Glomerular visceral epithelial cell (primary cell): ENCODE measurements at regions not wholly inside any gene's neighbourhood (a gene's known extent, or its start where the extent isn't known, plus 50 kb on each side); places are given as distances from the start of the nearest gene placed in this dataset.

Experiments used
- DNase-seq: peaks from one replicate; pipeline ENCODE4 v3.0.0-alpha.2; 2016; ENCODE audit errors: extremely low spot score

DNA sequence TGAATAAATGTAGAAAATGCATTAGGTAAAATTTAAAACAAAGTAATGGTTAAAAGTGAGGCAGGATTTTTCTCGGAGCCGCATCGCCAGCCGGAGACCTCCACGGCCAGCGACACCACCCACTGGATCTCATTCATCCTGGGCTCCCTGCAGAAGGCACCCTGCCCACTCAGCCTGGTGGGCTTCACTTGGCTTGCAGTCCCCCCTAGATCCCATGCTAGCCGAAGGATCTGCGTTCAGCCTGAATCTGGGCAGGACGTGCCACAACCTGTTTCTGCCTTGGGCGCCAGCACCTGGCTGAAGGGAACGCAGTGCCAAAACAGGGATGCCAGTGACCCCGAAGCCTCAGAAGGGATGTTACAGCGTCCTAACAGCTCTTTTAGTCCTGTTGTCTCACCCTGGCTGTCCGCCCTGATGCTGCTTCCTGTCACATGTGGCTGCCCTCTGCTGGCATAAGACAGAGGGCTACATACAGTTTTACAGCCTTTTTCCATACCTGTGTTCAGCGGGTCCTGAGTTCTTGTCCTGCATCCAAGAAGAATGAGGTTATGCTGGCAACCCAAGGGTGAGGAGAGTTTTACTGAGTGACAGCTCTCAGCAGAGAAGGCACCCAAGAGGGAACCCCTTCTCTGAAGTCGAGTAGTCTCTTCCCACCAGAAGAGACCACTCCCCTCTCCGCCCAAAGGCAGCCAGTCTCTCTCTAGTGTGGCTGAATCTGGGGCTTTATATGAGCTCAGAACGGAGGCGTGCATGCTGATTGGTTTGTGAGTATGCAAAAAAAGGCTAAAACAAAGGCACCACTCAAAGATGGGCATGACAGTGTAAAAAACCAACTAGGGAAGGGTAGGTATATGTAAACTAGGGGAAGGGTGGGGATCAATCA lies 173.1 kb upstream of the GYPC start:
- no peak for DNase-seq

- no peak for DNase-seq
Measured at GRCh38 chr2:126494593-126494992, 161.4 kb upstream of the GYPC start.

- DNase-seq: no peak
Measured at GRCh38 chr2:126495189-126495588, 160.8 kb upstream of the GYPC start.

DNA sequence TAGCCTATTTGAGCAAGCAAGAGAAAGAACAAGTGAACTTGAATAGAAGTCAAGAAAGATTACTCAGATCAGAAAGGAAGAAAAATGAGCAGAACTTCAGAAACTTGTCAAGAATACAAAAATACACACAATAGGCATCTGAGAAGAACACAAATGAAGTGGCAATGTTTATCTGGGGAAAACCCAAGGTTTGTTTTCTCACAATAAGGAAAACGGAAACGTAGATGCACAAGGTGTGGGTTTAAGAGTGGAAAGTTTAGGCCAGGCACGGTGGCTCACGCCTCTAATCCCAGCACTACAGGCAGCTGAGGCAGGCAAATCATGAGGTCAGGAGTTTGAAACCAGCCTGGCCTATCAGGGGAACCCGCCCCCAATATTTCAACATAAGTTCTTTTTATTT lies 159.5 kb upstream of the GYPC start:
- DNase-seq: no peak

DNA sequence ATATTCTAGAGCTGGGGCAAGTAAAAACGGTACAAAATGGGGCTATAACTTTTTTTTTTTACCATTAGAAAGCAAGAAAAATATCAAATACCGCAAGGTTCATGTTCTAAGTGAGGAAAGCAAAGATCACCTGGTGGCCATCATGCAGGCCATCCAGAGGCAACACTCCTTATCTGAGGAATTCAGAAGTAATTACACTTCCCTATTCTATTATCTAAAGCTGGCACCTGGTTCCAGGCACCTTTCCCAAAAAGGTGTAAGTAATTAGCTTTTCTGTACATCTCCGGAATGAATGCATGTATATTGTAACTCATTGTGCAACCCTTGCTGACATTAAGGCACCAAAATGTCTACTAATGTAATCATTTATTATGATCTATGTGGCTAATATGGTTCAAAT lies 152.5 kb upstream of the GYPC start:
- DNase-seq: no peak

DNA sequence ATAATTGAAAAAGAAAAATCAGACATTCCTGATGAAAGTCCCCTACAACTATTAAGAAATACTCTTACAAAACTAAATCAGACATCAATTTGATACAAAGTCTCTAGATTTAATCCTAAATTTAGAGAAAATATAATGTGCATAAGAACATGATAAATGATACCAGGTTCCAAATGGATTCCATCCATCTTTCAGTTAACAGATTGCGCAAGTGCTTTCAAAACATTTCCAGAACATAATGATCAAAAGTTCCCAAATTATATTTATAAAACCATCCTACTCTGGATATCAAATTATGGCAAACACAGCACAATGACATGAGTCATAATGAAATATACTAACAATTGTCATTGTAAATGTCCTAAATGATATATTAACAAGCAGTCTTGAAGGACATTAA lies 151.0 kb upstream of the GYPC start:
- DNase-seq: no peak

- no peak for DNase-seq
Measured at GRCh38 chr2:126506786-126507185, 149.2 kb upstream of the GYPC start.

- no peak for DNase-seq
Measured at GRCh38 chr2:126507425-126507911, 148.5 kb upstream of the GYPC start.

DNA sequence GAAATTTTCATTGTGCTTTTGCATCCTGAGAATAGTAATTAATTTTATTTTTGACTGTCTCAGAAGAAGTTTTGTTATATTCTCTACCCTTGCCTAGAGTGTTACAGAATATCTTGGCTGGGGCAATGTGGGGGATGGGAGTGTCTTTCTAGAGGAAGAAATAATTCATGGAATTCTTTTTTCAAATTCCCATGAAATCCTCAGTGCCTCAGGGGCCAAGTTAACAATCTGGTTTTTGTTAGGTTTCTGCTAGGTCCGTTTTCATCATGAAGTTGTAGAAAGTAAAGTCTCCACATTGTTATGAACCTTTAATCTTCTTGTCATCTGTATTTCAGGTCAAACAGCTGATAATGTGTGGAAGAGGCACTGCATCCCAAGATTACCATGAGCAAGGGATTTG lies 145.6 kb upstream of the GYPC start:
- no peak for DNase-seq

DNA sequence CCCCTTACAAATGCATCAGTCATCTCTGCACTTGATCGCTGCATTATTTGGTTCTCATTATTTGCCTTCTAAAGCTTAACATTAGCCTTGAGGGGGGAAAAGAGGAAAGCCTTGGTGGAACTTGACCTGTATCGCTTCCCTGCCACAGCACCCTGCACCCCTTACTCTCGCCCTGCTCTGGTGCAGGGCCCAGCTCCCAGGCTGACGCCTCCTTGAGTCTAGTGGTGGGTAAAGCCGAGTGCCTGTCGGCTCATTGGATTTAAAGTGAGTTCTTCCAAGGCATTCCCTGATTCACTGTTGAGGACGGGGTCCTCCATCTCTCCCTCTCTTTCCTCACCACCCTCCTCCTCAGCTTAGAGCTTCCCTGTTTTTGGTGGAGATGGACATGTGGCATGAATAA lies 145.0 kb upstream of the GYPC start:
- no peak for DNase-seq

DNA sequence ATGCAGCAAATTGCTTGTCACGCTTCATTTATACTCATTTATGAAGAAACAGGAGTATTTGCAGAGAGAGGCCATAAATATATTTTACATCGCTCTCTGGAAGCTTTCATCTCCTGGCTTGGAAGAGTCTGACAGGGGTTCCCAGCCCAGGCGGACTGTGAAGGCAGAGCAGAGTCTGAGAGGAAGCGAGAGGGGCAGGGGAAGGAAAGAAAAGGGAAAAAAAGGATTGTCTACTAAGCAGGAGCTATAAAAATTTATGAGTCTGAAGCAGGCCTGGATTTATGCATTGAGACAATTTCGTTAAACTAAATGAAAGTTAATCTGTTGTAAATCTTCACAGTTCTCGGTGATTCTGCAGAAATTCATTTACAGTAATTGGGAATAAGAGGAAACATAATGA lies 143.9 kb upstream of the GYPC start:
- DNase-seq: no peak

DNA sequence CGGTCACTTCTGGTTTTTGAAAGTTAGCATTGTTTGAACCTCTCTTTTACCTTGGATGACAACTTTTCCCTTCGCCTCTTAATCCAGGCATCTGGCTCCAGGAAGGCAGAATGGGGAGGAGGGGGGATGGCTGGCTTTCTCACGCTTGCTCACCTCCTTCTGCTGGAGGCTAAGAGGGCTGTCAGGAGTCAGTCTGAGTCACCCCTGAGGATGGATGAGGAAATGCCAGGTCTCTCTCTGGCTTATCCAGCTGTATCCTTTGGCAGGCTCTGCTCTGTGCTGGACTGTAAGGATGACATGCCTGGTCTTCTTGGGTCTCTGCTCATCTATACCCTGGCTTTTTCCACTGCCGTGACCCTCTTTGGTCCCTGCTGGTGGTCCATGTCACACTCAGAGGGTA lies 142.9 kb upstream of the GYPC start:
- DNase-seq: no peak

DNA sequence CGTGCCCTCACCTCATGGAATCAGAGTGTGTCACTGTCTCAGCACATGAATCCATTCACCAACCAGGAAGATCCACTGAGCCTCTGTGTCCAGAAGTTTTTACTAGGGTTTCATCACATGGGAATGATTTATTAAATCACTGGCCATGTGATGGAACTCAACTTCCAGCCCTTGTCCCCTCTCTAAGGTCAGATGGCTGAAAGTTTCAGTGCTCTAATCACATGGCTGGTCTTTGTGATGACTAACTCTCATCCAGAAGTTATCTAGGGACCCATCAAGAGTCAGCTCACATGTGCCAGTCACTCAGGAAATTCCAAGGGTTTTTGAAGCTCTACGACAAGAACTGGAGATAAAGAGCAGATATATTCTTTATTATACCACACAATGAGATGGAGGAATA lies 140.5 kb upstream of the GYPC start:
- no peak for DNase-seq

DNA sequence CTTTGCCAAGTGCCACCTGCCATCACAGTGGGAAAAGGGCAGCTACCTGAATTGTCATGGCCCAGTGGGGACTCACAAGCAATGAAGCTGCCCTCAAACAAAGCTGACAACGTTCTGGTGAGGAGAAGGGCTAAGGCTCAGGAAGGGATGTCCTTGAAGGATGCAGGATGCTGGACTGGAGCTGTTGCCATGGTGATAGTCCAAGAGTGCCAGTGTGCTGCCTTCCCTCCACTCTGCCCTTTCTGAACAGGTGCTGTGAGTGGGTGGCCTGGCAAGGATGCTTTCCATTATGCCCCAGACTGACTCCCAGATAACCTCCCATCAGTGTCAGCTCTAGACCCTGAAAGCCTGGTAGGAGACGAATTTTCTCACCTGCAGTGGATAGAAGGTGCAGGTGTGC lies 137.8 kb upstream of the GYPC start:
- DNase-seq: no peak

DNA sequence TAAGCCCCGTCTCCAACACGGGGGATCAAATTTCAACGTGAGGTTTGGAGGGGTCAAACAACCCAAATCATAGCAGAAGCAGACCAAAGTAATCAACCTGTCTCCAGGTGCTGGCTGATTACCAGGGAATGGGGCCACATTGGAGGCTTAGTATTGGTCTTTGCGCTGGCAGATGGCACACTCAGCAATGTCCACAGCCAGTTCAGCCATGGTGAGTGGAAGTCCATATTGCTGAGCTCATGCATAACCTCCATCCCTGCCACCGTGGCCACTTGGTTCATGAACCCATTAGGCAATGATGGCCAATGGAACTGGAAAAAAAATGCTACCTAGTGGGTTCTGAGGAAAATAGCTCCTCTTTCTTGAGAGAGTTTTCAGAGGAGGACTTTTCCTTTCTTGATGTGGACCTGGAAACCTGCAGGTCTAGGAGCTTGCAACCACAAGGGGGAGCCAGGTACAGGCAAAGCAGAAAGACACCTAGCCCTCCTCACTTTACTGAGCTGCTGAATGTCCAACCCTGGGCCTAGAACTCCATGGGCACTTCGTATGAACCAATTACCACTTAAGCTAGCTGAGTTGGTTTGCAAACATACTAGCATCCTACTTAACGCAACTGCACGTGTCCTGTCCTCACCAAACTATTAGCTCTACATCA lies 128.0 kb upstream of the GYPC start:
- peak; percentile 22 for DNase-seq

GRCh38 chr2:126531029-126531428 lies 124.9 kb upstream of the GYPC start:
- no peak for DNase-seq

DNA sequence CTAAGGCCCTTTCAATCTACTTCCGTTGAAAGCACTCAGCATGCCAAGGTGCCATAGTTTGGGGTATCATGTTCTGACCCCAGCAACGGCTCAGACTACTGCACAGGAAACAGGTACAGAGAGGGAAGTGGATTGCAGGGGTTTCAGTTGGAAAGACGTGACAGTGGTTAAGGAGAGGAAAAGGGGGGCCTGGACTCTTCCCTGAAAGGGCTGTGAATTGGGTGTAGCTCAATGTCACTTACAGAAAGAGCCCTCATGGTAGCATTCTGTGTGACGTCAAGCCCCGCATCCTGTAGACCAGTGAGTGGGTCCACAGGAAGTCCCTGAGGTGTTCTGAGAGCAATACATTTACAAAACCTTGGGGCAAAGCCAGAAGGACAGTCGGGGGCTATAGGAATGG lies 121.5 kb upstream of the GYPC start:
- DNase-seq: no peak

- DNase-seq: no peak
Measured at GRCh38 chr2:126535408-126535807, 120.5 kb upstream of the GYPC start.

GRCh38 chr2:126536605-126537200 lies 119.3 kb upstream of the GYPC start:
- no peak for DNase-seq

DNA sequence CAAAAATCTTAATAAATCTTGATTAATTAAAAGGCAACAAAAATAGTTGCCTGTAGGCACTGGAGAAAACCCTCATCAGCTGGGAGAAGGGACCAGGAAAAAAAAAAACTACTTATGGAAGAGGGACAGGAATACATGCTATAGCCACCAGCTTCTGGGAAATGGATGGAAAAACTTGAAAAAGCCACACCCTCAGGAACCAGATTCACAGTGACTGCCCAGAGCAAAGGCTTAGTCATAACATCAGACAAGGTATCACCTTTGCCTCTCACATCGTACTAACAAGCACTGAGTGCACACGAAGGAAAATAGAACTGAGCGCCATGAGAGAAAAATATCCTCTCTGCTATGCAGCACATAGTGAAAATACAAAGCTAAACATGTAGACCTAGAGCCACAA lies 116.9 kb upstream of the GYPC start:
- DNase-seq: no peak

DNA sequence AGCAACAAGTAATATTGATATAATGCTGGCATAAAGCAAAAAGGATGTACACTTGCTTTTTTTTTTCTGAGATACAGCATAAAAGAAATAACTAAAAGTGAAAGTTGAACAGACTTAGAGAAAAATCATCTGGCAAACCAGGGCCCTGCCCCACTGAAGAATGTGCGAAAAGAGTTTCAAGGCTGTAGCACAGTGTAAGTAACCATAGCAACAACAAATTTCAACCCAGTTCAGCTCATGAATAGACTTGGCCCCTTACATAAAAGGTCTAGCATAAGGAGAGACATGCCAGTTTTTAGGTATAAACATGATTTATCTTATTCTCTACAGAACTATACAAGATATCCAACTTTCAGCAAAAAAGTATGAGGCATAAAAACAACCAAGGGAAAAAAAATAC lies 113.7 kb upstream of the GYPC start:
- DNase-seq: no peak

DNA sequence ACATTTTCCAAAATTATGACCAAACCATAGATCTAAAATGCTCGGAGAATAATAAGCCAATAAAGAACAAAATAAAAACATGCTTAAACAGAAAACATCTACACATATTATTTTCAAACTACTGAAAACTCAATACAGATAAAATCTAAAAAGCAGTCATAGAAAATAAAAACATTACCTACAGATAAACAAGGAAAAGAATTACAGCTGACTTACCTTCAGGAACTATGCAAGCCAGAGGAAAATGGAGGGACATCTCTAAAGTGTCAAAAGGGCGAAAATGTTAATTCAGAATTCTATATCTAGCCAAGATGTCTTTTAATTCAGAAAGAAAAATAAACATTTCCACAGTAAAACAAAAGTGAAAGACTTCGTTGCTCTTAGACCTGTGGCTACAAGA lies 112.9 kb upstream of the GYPC start:
- no peak for DNase-seq

DNA sequence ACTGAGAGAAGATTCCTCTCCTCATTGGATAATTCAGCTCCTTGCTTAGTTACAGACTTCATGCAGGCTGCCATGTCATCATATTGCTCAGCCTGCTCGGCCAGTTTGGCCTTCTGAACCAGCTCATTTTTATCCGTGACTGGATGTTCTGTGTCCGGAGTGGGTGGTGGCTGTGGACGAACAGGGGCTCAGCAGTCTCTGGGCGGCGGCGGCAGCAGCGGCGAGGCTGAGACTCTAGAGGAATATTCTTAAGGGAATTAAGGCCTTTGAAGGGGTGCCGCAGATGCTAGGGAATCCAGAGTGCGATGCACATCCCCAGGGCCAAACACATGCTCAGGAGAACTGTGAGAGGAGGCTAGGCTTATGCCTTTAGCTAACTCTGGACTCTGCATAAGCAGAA lies 97.9 kb upstream of the GYPC start:
- no peak for DNase-seq
